Panc1 (cell line): ENCODE measurements at regions not wholly inside any gene's neighbourhood (a gene's known extent, or its start where the extent isn't known, plus 50 kb on each side); places are given as distances from the start of the nearest gene placed in this dataset.

Experiments used
- ATAC-seq: fragments of 200-7000 bp; cut with Tn5 transposase; 2 replicates; pipeline ENCODE4 v1.9.1; 2020; ENCODE audit warnings: mild to moderate bottlenecking, moderate library complexity
- BruUV-seq: library from RNA; stranded (reverse); fragments of 400-500 nt; replicated peaks from 2 replicates; lab custom pipeline; 2021; lab: Mats Ljungman, UMichigan
- CTCF ChIA-PET: fragments of 300-600 bp; sonication (Branson Sonifier 250); formaldehyde crosslinking; loops from one replicate; lab custom pipeline; 2022; ENCODE audit warnings: antibody characterized with exemption; lab: Charles Lee
- POLR2A ChIA-PET: fragments of 300-600 bp; sonication (Branson Sonifier 250); formaldehyde crosslinking; loops from one replicate; lab custom pipeline; 2022; ENCODE audit warnings: antibody characterized with exemption; lab: Charles Lee
- DNase-seq: peaks from one replicate; pipeline ENCODE4 v3.0.0-alpha.2; 2010; ENCODE audit warnings: low read depth, low spot score
- H3K27ac ChIP-seq: 2 replicates; pipeline ENCODE4 v1.5.1; 2011; ENCODE audit warnings: mild to moderate bottlenecking, low read length, inconsistent platforms
- H3K27me3 ChIP-seq: fragments of 200-500 bp; sonication (Bioruptor generic); 2 replicates; pipeline ENCODE4 v1.6.0; 2014; ENCODE audit warnings: low read length, inconsistent platforms; ENCODE audit not compliant: control insufficient read depth, insufficient read depth
- H3K36me3 ChIP-seq: fragments of 200-500 bp; sonication (Bioruptor generic); 2 replicates; pipeline ENCODE4 v1.5.1; 2014; ENCODE audit warnings: inconsistent platforms, mild to moderate bottlenecking, low read length, moderate library complexity; ENCODE audit not compliant: control insufficient read depth, insufficient read depth
- H3K4me1 ChIP-seq: 2 replicates; pipeline ENCODE4 v1.5.1; 2011; ENCODE audit warnings: inconsistent platforms, mild to moderate bottlenecking, low read length, moderate library complexity; ENCODE audit not compliant: control insufficient read depth, insufficient read depth
- H3K4me3 ChIP-seq, 2 experiments: 2 replicates each; pipeline ENCODE4 v1.5.1; 2011 to 2012; ENCODE audit warnings: low read depth in 2 of 2, low read length in 2 of 2, mild to moderate bottlenecking in 2 of 2, inconsistent platforms in 1 of 2, moderate library complexity in 1 of 2
- H3K9me3 ChIP-seq: fragments of 200-500 bp; sonication (Bioruptor generic); 2 replicates; pipeline ENCODE4 v1.5.1; 2014; ENCODE audit warnings: low read depth, mild to moderate bottlenecking, inconsistent platforms, low read length, moderate library complexity; ENCODE audit not compliant: control insufficient read depth, insufficient read depth
- CTCF ChIP-seq: fragments of 450-650 bp; IDR thresholded peaks from 2 replicates; pipeline ENCODE4 v1.5.1; 2017; ENCODE audit warnings: mild to moderate bottlenecking
- POLR2AphosphoS5 ChIP-seq: IDR thresholded peaks from 2 replicates; pipeline ENCODE4 v1.6.1; 2012; ENCODE audit warnings: mild to moderate bottlenecking, low read depth, low read length, moderate library complexity
- REST ChIP-seq, 2 experiments: IDR thresholded peaks; 2 replicates each; pipeline ENCODE4 v1.6.1; 2011 to 2012; ENCODE audit warnings: low read depth in 2 of 2, control low read depth in 1 of 2, low read length in 1 of 2, mild to moderate bottlenecking in 1 of 2, moderate library complexity in 1 of 2; ENCODE audit not compliant: insufficient read depth in 1 of 2
- SIN3A ChIP-seq: IDR thresholded peaks from 2 replicates; pipeline ENCODE4 v1.6.1; 2012; ENCODE audit warnings: low read depth, mild to moderate bottlenecking, low read length, moderate library complexity, borderline replicate concordance; ENCODE audit not compliant: insufficient read depth
- TCF7L2 ChIP-seq: IDR thresholded peaks from 2 replicates; pipeline ENCODE4 v1.6.1; 2011; ENCODE audit warnings: mild to moderate bottlenecking, low read depth, low read length, inconsistent platforms
- in situ Hi-C: cut with HindIII; loops from 2 replicates; pipeline ENCODE4 v1.10.0; 2016; ENCODE audit warnings: low sequenced_read_pairs, low pct_unique_long_range_greater_than_20kb
- intact Hi-C: fragments of 100-400 bp; cut with micrococcal nuclease; formaldehyde crosslinking; loops from one replicate; pipeline ENCODE4 v1.10.0; 2022; ENCODE audit not compliant: unreplicated experiment

- no peaks in the 10 kb centered on the region for H3K27me3 ChIP-seq
- H3K4me1 ChIP-seq = no peaks in the 10 kb centered on the region
- H3K9me3 ChIP-seq = no peaks in the 10 kb centered on the region
- no peak overlapping the region for H3K27ac ChIP-seq
- in situ Hi-C loops = no loop called here
- ATAC-seq (no peak), DNase-seq (no peak)
- no TSS peak for BruUV-seq
- H3K36me3 ChIP-seq = no peaks in the 10 kb centered on the region
- CTCF ChIA-PET = no interaction called here
- no peak overlapping the region for H3K4me3 ChIP-seq
- TF ChIP-seq TCF7L2 (no peak), POLR2AphosphoS5 (no peak), CTCF (no peak), SIN3A (no peak), REST (IDR thresholded peaks at IDR 0.05; ENCODE audit: insufficient read depth in 1 of 2, low read depth in 2 of 2, low read length in 1 of 2) (no peak)
- intact Hi-C loops = no loop called here
- POLR2A ChIA-PET = no interaction called here
These were observed 79.2 kb downstream of the CNTN3 start for GRCh38 chr3:74535281-74535680.

- BruUV-seq = no TSS peak
- no peak for DNase-seq
- intact Hi-C loops = no loop called here
- no peak overlapping the region for H3K27ac ChIP-seq
- in situ Hi-C loops = no loop called here
- ChIA-PET POLR2A (no interaction called here), CTCF (no interaction called here)
- no peaks in the 10 kb centered on the region for H3K4me1 ChIP-seq
- H3K27me3 ChIP-seq = no peaks in the 10 kb centered on the region
- no peak overlapping the region for H3K4me3 ChIP-seq
- ATAC-seq = no peak
- no peaks in the 10 kb centered on the region for H3K36me3 ChIP-seq
- H3K9me3 ChIP-seq = no peaks in the 10 kb centered on the region
- TF ChIP-seq SIN3A = no peak
- no peak for TF ChIP-seq REST (IDR thresholded peaks at IDR 0.05; ENCODE audit: insufficient read depth in 1 of 2, low read depth in 2 of 2, low read length in 1 of 2)
- TF ChIP-seq TCF7L2 = no peak
- TF ChIP-seq CTCF = no peak
- TF ChIP-seq POLR2AphosphoS5 = no peak
These were observed 79.8 kb downstream of the CNTN3 start for GRCh38 chr3:74534611-74535010.
